HG02678 (cell line): ENCODE measurements at regions not wholly inside any gene's neighbourhood (a gene's known extent, or its start where the extent isn't known, plus 50 kb on each side); places are given as distances from the start of the nearest gene placed in this dataset.
"Not testable (repeated sequence)": the region's sequence is repeated elsewhere in the genome, so short reads cannot be mapped to it uniquely, and the experiment has no call there.

Experiments
- ATAC-seq: cut with Tn5 transposase; IDR thresholded peaks from one replicate; pipeline ENCODE4 v1.9.1; 2021; ENCODE audit warnings: mild to moderate bottlenecking, moderate library complexity; ENCODE audit not compliant: unreplicated experiment

- not testable (repeated sequence) for ATAC-seq
These were observed 707.0 kb downstream of the C6orf118 start for GRCh38 chr6:164602415-164602814.

- no peak for ATAC-seq
These were observed 727.8 kb downstream of the C6orf118 start for GRCh38 chr6:164581563-164581962.

DNA sequence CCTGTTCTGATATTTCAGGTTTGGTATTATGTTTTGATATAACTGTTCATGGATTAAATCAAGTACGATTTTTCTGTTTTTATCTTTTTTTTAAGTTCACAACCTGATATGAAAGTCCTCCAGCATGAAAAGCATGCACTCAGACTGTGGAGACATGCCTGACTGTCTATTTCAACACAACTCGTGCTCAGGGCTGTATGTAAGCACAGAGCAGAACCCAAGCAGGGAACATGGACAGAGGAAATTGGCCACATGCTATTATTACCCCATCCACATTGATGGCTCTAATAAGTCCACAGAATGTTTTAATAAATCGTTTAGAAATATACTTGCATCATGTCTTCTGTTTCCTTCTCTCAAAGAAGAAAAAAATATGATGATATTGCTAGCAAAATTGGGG, 730.4 kb downstream of the C6orf118 start:
- ATAC-seq: no peak

- no peak for ATAC-seq
These were observed 730.8 kb downstream of the C6orf118 start for GRCh38 chr6:164578616-164579015.

DNA sequence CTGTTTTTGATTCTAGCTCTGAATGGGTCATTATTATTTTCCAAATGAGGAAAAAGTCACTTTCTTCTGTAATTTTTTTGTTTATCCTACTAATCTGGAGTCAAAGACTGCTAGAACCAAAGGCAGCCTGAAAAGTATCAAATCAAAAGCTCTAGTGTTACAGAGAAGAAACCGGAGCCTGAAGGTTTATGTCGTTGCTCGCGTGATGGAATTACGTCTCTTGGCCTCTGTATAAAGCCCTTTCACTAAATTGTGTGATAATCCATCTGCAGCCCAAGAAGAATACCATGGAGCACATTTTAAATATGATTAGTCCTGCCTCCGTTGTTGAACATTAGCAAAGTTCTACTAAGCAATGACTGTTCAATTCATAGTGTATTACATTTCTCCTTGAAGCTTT, 738.6 kb downstream of the C6orf118 start:
- no peak for ATAC-seq

DNA sequence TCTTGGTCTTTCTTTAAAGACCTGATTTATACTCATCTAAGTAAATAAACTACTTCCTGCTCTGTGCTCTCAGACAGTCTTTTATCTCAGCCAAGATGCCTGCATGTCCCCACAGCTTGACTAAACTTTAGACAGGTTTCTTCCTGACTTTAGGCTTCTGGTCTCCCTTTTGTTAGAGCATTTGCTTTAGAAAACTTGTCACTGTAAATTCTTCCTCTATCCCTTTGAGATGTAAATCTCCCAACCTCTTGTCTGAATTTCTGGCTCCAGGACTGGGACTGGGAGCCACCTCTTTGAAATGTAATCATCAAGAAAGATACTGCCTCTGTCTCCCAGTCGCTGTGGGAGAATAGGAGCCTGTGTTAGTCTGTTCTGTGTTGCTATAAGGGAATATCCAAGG, 739.9 kb downstream of the C6orf118 start:
- ATAC-seq: no peak

DNA sequence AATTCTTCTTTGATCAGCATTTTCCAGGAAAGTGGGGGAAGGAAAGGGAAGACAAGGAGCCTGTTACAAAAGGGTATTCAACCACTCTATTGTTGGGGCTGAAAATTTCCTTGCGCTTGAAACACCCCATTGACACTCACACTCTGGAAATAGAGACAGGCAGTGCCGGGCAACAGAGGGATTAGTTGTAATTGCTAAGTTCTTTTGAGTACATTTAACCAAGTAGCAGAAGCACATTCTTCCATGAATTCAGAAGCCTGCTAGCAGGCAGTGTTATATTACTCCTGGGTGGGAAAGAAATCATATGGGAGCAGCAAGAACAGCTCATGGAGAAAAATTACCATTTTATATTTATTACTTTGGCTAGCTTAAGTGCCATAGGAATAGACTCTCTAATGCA, 745.5 kb downstream of the C6orf118 start:
- no peak for ATAC-seq

GRCh38 chr6:164561656-164562055, 747.7 kb downstream of the C6orf118 start:
- ATAC-seq: no peak

DNA sequence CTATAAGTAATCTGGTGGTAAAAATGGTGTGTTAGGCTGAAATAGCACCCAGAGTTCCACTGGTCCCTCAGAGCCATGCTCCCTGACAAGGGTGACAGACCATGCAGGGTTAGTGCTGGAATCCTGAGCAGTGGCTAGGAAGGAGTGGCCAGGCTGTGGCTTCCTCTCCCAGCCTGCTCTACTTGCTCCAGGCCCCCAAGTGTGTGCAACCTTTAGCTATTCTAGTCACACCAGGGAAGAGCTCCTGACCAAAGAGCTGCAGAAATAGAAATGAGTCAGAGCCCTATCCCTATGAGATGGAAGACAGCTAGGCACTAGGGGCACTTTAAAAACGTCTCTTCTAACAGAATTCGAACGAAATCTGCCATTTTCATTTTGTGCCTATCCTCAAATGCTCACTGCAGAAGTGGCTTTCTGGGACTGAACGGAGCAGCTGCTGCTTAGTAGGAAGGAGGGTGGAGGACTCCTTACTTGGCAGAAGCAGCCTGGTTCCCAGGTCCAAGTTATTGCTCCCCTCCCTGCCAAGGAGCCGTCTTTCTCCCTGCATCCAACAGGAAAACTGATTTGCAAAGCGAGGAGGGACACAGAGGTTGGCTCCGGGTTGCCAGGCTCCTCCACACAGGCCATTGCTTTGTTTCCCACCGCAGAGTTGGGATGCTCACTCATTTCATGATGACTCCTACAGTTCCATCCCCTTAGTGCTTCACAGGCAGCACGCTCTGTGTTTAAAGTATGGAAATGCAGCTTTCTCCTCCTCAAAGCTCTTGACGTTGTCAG, 754.5 kb downstream of the C6orf118 start:
- no peak for ATAC-seq

- no peak for ATAC-seq
These were observed 755.2 kb downstream of the C6orf118 start for GRCh38 chr6:164554226-164554625.

DNA sequence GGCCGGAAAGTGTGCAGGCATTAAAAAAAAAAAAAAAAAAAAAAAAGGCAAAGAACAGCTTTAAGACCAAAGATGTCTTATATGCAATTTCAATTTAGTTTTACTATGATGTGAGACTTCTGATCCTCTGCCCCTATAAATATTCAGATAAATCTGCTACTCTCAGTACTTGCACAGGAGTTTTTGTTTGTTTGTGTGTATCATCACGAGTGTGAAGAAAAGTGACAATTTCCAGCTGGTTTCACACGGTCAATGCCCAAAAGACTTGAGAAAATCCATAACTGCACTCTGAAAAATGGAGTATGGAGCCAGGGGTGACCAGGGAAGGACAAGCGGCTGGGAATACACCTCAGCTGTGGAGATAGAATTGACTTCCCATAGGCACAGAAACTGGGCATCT, 757.7 kb downstream of the C6orf118 start:
- no peak for ATAC-seq

DNA sequence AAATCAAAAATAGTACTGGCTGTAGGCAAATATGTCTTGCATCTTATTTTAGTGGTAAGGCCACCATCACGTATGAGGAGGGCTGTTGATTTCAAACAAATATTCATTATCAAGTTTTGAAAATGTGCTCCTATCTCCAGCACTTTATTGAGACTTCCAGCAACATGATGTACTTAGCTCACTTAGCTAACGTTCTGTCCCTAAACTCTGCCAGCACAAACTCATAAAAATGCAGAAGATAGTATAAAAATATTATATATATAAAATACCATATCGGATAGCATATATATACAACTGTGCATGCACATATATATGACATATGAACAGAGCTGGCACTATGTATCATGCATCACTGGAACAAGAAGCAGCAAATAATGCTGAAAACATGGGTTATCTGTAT, 762.3 kb downstream of the C6orf118 start:
- ATAC-seq: no peak

GRCh38 chr6:164546263-164546662, 763.1 kb downstream of the C6orf118 start:
- no peak for ATAC-seq

- no peak for ATAC-seq
These were observed 775.2 kb downstream of the C6orf118 start for GRCh38 chr6:164534070-164534766.

- no peak for ATAC-seq
These were observed 776.4 kb downstream of the C6orf118 start for GRCh38 chr6:164533045-164533362.

DNA sequence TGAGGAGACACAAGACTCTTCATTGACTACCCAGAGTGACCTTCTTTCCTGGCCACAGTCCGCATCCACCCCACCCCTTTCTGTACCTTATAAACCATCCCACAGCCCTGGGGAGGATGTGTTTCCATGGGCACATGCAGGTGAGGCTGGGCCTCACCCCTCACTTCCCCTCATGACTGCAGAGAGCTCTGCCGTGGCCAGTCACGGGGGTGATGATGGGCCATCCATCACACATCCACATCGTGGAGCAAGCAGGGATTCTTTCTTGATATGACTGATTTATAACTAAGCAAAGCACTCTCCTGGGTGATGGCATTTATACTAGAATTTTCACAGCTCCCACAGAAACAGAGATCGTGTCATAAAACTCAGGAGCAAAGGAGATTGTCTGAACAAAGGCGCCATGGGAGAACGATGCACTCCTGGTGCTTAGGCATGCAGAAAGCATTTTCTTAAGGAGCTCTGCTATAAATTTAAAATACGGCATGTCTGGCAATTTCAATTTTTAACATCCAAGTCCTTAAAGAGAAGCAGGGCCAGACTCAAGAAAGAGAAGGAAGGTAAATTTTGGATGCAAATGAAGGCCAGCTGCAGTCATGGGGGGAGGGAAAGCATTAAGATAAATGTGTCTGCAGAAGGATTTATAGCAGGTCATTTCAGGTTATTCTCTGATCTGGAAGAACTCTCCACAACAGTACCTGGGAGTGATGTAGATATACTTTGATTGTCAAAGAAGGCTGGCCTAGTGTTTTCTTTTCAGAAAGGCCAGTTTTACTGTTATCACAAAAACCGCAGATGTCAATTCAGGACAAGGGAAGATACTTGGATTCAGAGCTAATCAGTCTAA, 777.0 kb downstream of the C6orf118 start:
- no peak for ATAC-seq

- no peak for ATAC-seq
These were observed 777.7 kb downstream of the C6orf118 start for GRCh38 chr6:164531736-164532135.

DNA sequence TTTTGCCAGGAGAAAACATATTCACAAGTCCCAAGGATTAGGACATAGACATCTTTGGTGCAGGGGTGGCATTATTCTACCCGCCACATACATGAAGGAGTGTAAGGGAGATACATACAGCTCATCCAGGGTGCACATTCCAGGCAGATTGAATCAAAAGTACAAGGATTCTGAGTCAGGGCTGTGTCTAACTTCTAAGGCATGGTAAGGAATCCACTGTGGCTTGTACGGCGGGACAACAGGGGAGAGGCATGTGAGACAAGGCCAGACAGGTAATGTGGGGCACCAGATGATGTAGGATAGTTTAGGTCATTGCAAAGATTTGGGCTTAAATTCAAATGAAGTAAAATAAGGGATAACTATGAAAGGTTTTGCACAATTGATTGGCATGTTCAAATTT, 780.9 kb downstream of the C6orf118 start:
- no peak for ATAC-seq

DNA sequence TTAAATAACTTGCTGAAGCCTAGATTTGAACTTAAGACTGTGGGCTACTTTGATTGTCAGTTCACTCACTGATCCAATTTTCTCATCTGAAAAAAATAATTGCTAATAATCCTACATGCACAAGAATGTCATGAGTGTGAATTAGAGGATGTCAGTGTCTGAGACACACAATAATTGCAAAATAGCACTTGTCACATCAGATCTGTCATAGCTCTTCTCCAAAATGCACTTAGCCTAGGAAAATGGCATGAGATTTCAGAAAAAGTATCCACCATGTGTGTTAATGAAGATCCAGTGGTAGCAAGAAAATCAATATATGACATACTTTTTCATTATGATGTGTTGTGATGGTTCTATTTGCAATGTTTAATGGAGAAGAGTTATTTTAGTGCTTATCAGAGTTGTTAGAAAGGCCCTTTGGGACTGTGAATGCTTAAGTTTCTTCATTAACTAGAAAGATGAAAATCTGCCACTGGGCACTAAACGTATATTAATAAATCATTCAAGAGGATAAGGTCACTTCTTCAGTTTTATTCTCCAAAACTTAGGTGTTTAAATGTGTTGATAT, 786.2 kb downstream of the C6orf118 start:
- ATAC-seq: no peak

DNA sequence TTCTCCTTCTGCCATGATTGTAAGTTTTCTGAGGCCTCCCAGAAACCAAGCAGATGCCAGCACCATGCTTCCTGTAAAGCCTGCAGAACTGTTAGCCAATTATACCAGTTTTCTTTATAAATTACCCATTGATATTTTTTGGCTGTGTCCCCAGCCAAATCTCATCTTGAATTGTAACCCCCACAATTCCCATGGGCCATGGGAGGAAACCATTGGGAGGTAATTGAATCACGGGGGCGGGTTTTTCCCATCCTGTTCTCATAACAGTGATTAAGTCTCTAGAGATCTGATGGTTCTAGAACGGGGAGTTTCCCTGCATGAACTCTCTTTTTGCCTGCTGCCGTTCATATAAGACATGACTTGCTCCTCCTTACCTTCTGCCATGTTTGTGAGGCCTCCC, 788.5 kb downstream of the C6orf118 start:
- no peak for ATAC-seq

- peak; percentile 84 for ATAC-seq
These were observed 802.0 kb downstream of the C6orf118 start for GRCh38 chr6:164507206-164507940.
